ENCODE measurements at regions not wholly inside any gene's neighbourhood (a gene's known extent, or its start where the extent isn't known, plus 50 kb on each side); places are given as distances from the start of the nearest gene placed in this dataset.
A peak's percentile ranks its signal among the peaks of the same experiment; 100 is the strongest.

- H3K27ac ChIP-seq (ENCODE audit: low read depth, low read length), result no peak overlapping the region
- H3K23ac ChIP-seq (ENCODE audit: low read length), result no peak overlapping the region
- H4K12ac ChIP-seq (ENCODE audit: low read depth, low read length), result no peak overlapping the region
- no peak overlapping the region for H4K8ac ChIP-seq (ENCODE audit: low read depth, low read length)
- H3K4me2 ChIP-seq (ENCODE audit: low read length), result no peak overlapping the region
- H2BK120ac ChIP-seq (ENCODE audit: insufficient read depth, low read length, poor library complexity), result no peak overlapping the region
- no peak overlapping the region for H2BK5ac ChIP-seq (ENCODE audit: low read depth, low read length, poor library complexity)
- no peak overlapping the region for H3K4ac ChIP-seq (ENCODE audit: low read depth, low read length)
- H3K9ac ChIP-seq (ENCODE audit: low read length), result no peak overlapping the region
- no peak overlapping the region for H3K18ac ChIP-seq (ENCODE audit: low read length)
- no peak overlapping the region for H2BK12ac ChIP-seq (ENCODE audit: low read length)
- H3K4me1 ChIP-seq (ENCODE audit: control insufficient read depth in 1 of 2, insufficient read depth in 2 of 2, low read length in 2 of 2), result no peaks in the 10 kb centered on the region
- no peak overlapping the region for H4K91ac ChIP-seq (ENCODE audit: low read depth, low read length)
- no peak overlapping the region for H2AK5ac ChIP-seq (ENCODE audit: low read length)
- no CpG with 5 or more reads among the region's 4 CpGs for WGBS (ENCODE audit: extremely low coverage, insufficient coverage, insufficient read length)
- no peak overlapping the region for H3K14ac ChIP-seq (ENCODE audit: low read length)
- no peak overlapping the region for H3K4me3 ChIP-seq (ENCODE audit: low read depth, low read length)
- no peaks in the 10 kb centered on the region for H3K27me3 ChIP-seq (ENCODE audit: insufficient read depth, low read length)
- no peak for DNase-seq
- no peaks in the 10 kb centered on the region for H3K79me2 ChIP-seq (ENCODE audit: control insufficient read depth, insufficient read depth, low read length, poor library complexity)
- no peaks in the 10 kb centered on the region for H3K36me3 ChIP-seq (ENCODE audit: control insufficient read depth in 1 of 2, insufficient read depth in 2 of 2, low read length in 2 of 2)
- no peak overlapping the region for H2AFZ ChIP-seq (ENCODE audit: insufficient read depth, low read length, poor library complexity)
- no peaks in the 10 kb centered on the region for H3K9me3 ChIP-seq (ENCODE audit: insufficient read depth, low read depth, low read length)
- H3K79me1 ChIP-seq (ENCODE audit: low read length), result no peaks in the 10 kb centered on the region
Observed at GRCh38 chr3:3729261-3729660, 70.0 kb upstream of the LRRN1 start.

GRCh38 chr3:3726549-3726948, 72.7 kb upstream of the LRRN1 start:
- Histone ChIP-seq H3K14ac (ENCODE audit: low read length) (no peak overlapping the region), H3K79me2 (ENCODE audit: control insufficient read depth, insufficient read depth, low read length, poor library complexity) (no peaks in the 10 kb centered on the region), H2BK120ac (ENCODE audit: insufficient read depth, low read length, poor library complexity) (no peak overlapping the region), H3K79me1 (ENCODE audit: low read length) (no peaks in the 10 kb centered on the region), H2BK12ac (ENCODE audit: low read length) (no peak overlapping the region), H4K12ac (ENCODE audit: low read depth, low read length) (no peak overlapping the region), H2AK5ac (ENCODE audit: low read length) (no peak overlapping the region), H3K27ac (ENCODE audit: low read depth, low read length) (no peak overlapping the region), H3K4me3 (ENCODE audit: low read depth, low read length) (no peak overlapping the region), H3K4ac (ENCODE audit: low read depth, low read length) (no peak overlapping the region), H3K36me3 (ENCODE audit: control insufficient read depth in 1 of 2, insufficient read depth in 2 of 2, low read length in 2 of 2) (no peaks in the 10 kb centered on the region), H4K8ac (ENCODE audit: low read depth, low read length) (no peak overlapping the region), H4K91ac (ENCODE audit: low read depth, low read length) (no peak overlapping the region), H3K18ac (ENCODE audit: low read length) (no peak overlapping the region), H3K27me3 (ENCODE audit: insufficient read depth, low read length) (no peaks in the 10 kb centered on the region), H2AFZ (ENCODE audit: insufficient read depth, low read length, poor library complexity) (no peak overlapping the region), H2BK5ac (ENCODE audit: low read depth, low read length, poor library complexity) (no peak overlapping the region), H3K4me1 (ENCODE audit: control insufficient read depth in 1 of 2, insufficient read depth in 2 of 2, low read length in 2 of 2) (no peaks in the 10 kb centered on the region), H3K9ac (ENCODE audit: low read length) (no peak overlapping the region), H3K9me3 (ENCODE audit: insufficient read depth, low read depth, low read length) (no peaks in the 10 kb centered on the region), H3K4me2 (ENCODE audit: low read length) (no peak overlapping the region), H3K23ac (ENCODE audit: low read length) (no peak overlapping the region)
- no CpG with 5 or more reads among the region's 5 CpGs for WGBS (ENCODE audit: extremely low coverage, insufficient coverage, insufficient read length)
- no peak for DNase-seq

GRCh38 chr3:3714572-3714971, 84.7 kb upstream of the LRRN1 start:
- H3K9ac ChIP-seq (ENCODE audit: low read length), result no peak overlapping the region
- no peak overlapping the region for H3K4ac ChIP-seq (ENCODE audit: low read depth, low read length)
- H3K4me1 ChIP-seq (ENCODE audit: control insufficient read depth in 1 of 2, insufficient read depth in 2 of 2, low read length in 2 of 2), result no peaks in the 10 kb centered on the region
- no peak overlapping the region for H4K91ac ChIP-seq (ENCODE audit: low read depth, low read length)
- no peak overlapping the region for H2BK5ac ChIP-seq (ENCODE audit: low read depth, low read length, poor library complexity)
- no peaks in the 10 kb centered on the region for H3K27me3 ChIP-seq (ENCODE audit: insufficient read depth, low read length)
- no peak overlapping the region for H2BK120ac ChIP-seq (ENCODE audit: insufficient read depth, low read length, poor library complexity)
- no peak overlapping the region for H3K4me2 ChIP-seq (ENCODE audit: low read length)
- no peak for DNase-seq
- no peak overlapping the region for H3K23ac ChIP-seq (ENCODE audit: low read length)
- no peak overlapping the region for H3K18ac ChIP-seq (ENCODE audit: low read length)
- no peak overlapping the region for H2BK12ac ChIP-seq (ENCODE audit: low read length)
- no peaks in the 10 kb centered on the region for H3K79me1 ChIP-seq (ENCODE audit: low read length)
- H4K12ac ChIP-seq (ENCODE audit: low read depth, low read length), result no peak overlapping the region
- no peak overlapping the region for H3K4me3 ChIP-seq (ENCODE audit: low read depth, low read length)
- H3K14ac ChIP-seq (ENCODE audit: low read length), result no peak overlapping the region
- H3K9me3 ChIP-seq (ENCODE audit: insufficient read depth, low read depth, low read length), result no peaks in the 10 kb centered on the region
- no peaks in the 10 kb centered on the region for H3K36me3 ChIP-seq (ENCODE audit: control insufficient read depth in 1 of 2, insufficient read depth in 2 of 2, low read length in 2 of 2)
- no peaks in the 10 kb centered on the region for H3K79me2 ChIP-seq (ENCODE audit: control insufficient read depth, insufficient read depth, low read length, poor library complexity)
- no peak overlapping the region for H3K27ac ChIP-seq (ENCODE audit: low read depth, low read length)
- H2AFZ ChIP-seq (ENCODE audit: insufficient read depth, low read length, poor library complexity), result no peak overlapping the region
- H4K8ac ChIP-seq (ENCODE audit: low read depth, low read length), result no peak overlapping the region
- no peak overlapping the region for H2AK5ac ChIP-seq (ENCODE audit: low read length)

DNA sequence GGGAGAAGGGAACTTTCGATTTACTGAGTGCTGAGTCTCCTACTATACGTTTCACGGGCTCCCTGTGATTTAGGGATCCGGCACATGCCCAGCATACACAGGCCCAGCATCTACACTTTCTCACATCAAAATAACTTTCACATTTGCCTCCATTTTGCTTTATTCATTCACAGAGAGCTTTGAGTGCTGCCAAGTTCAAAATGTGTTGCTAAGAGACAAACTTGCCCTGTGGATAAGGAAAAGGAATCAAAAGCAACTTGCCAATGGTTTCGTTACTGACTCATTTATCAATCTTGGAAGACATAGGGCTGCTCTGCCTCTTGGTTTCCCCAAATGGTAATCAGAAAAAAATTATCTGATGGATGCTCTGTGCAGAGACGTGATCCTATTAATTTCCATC, 86.3 kb upstream of the LRRN1 start:
- DNase-seq, result no peak
- H2AFZ ChIP-seq (ENCODE audit: insufficient read depth, low read length, poor library complexity), result no peak overlapping the region
- no peaks in the 10 kb centered on the region for H3K27me3 ChIP-seq (ENCODE audit: insufficient read depth, low read length)
- H2AK5ac ChIP-seq (ENCODE audit: low read length), result no peak overlapping the region
- H2BK120ac ChIP-seq (ENCODE audit: insufficient read depth, low read length, poor library complexity), result no peak overlapping the region
- H3K4me2 ChIP-seq (ENCODE audit: low read length), result no peak overlapping the region
- no peaks in the 10 kb centered on the region for H3K9me3 ChIP-seq (ENCODE audit: insufficient read depth, low read depth, low read length)
- no peak overlapping the region for H2BK12ac ChIP-seq (ENCODE audit: low read length)
- no peak overlapping the region for H2BK5ac ChIP-seq (ENCODE audit: low read depth, low read length, poor library complexity)
- no peak overlapping the region for H3K18ac ChIP-seq (ENCODE audit: low read length)
- no peaks in the 10 kb centered on the region for H3K4me1 ChIP-seq (ENCODE audit: control insufficient read depth in 1 of 2, insufficient read depth in 2 of 2, low read length in 2 of 2)
- WGBS (ENCODE audit: extremely low coverage, insufficient coverage, insufficient read length), result no CpG with 5 or more reads among the region's 6 CpGs
- no peaks in the 10 kb centered on the region for H3K36me3 ChIP-seq (ENCODE audit: control insufficient read depth in 1 of 2, insufficient read depth in 2 of 2, low read length in 2 of 2)
- H3K23ac ChIP-seq (ENCODE audit: low read length), result no peak overlapping the region
- H3K14ac ChIP-seq (ENCODE audit: low read length), result no peak overlapping the region
- H3K79me1 ChIP-seq (ENCODE audit: low read length), result peaks cover 6% of the 10 kb centered on the region
- H4K8ac ChIP-seq (ENCODE audit: low read depth, low read length), result no peak overlapping the region
- no peak overlapping the region for H4K12ac ChIP-seq (ENCODE audit: low read depth, low read length)
- no peak overlapping the region for H3K4ac ChIP-seq (ENCODE audit: low read depth, low read length)
- H3K27ac ChIP-seq (ENCODE audit: low read depth, low read length), result no peak overlapping the region
- no peak overlapping the region for H4K91ac ChIP-seq (ENCODE audit: low read depth, low read length)
- H3K79me2 ChIP-seq (ENCODE audit: control insufficient read depth, insufficient read depth, low read length, poor library complexity), result no peaks in the 10 kb centered on the region
- H3K4me3 ChIP-seq (ENCODE audit: low read depth, low read length), result no peak overlapping the region
- H3K9ac ChIP-seq (ENCODE audit: low read length), result no peak overlapping the region

- no peak overlapping the region for H3K14ac ChIP-seq (ENCODE audit: low read length)
- no peak overlapping the region for H3K4ac ChIP-seq (ENCODE audit: low read depth, low read length)
- no peak overlapping the region for H2AFZ ChIP-seq (ENCODE audit: insufficient read depth, low read length, poor library complexity)
Observed at GRCh38 chr3:3708769-3709115, 90.5 kb upstream of the LRRN1 start.

More at GRCh38 chr3:3708769-3709115, 90.5 kb upstream of the LRRN1 start:
- Histone ChIP-seq H3K79me1 (ENCODE audit: low read length) (peaks cover 16% of the 10 kb centered on the region), H3K9me3 (ENCODE audit: insufficient read depth, low read depth, low read length) (no peaks in the 10 kb centered on the region), H3K36me3 (ENCODE audit: control insufficient read depth in 1 of 2, insufficient read depth in 2 of 2, low read length in 2 of 2) (no peaks in the 10 kb centered on the region), H3K4me3 (ENCODE audit: low read depth, low read length) (no peak overlapping the region), H2BK120ac (ENCODE audit: insufficient read depth, low read length, poor library complexity) (peak overlapping the region; percentile 72), H4K12ac (ENCODE audit: low read depth, low read length) (no peak overlapping the region), H4K91ac (ENCODE audit: low read depth, low read length) (no peak overlapping the region), H3K4me1 (ENCODE audit: control insufficient read depth in 1 of 2, insufficient read depth in 2 of 2, low read length in 2 of 2) (peaks cover 11 to 15% of the 10 kb centered on the region in 2 experiments), H3K27me3 (ENCODE audit: insufficient read depth, low read length) (no peaks in the 10 kb centered on the region), H2BK12ac (ENCODE audit: low read length) (no peak overlapping the region), H3K4me2 (ENCODE audit: low read length) (peak overlapping the region; percentile 57), H3K9ac (ENCODE audit: low read length) (no peak overlapping the region), H3K27ac (ENCODE audit: low read depth, low read length) (peak overlapping the region; percentile 97), H3K79me2 (ENCODE audit: control insufficient read depth, insufficient read depth, low read length, poor library complexity) (peaks cover 4% of the 10 kb centered on the region), H3K18ac (ENCODE audit: low read length) (no peak overlapping the region), H2BK5ac (ENCODE audit: low read depth, low read length, poor library complexity) (no peak overlapping the region), H2AK5ac (ENCODE audit: low read length) (no peak overlapping the region), H4K8ac (ENCODE audit: low read depth, low read length) (no peak overlapping the region), H3K23ac (ENCODE audit: low read length) (no peak overlapping the region)
- peak in 1 of 2 donors; percentile 65 for DNase-seq

All from trophoblast cell (in vitro differentiated cells and primary cell).